ENCODE measurements at regions not wholly inside any gene's neighbourhood (a gene's known extent, or its start where the extent isn't known, plus 50 kb on each side); places are given as distances from the start of the nearest gene placed in this dataset.

DNA sequence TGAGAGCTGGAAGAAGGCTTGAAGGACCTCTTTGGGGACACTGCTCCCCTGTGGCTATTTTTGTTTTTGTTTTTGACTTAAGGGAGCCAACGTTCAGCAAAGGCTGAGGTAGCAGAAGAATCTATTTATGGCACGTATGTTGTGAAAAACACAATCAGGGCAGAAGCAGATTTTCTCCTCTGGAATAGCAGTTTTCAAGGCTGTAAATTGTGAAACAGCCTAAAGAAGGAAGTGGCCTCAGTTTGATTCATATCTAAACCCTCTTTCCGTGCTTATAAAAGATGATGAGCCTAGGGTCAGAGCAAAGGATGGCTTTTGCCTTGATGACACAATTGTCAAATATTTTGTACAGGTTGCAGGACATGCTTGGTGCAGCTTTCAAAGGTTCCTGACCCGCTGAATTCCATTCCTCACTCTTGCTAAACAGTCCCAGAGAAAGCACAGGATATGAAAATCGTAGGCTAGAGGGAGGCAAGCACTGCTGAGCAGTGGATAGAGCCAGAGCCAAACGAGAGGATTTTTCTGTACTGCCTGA is 106.2 kb upstream of the DLX2 start:
- H3K4me1 Mint-ChIP-seq: peaks cover 77% of the 10 kb centered on the region
- Histone ChIP-seq H3K9me3 (replicated peaks in 1 of 2; ENCODE audit: control insufficient read depth in 1 of 2, insufficient read depth in 1 of 2, low read length in 2 of 2) (no peaks in the 10 kb centered on the region), H3K4me2 (replicated peaks; ENCODE audit: extremely low read depth, low read length, poor library complexity, severe bottlenecking) (peak overlapping the region; percentile 27), H2AFZ (ENCODE audit: insufficient read depth, low read depth, low read length, poor library complexity, severe bottlenecking) (no peak overlapping the region), H4K20me1 (ENCODE audit: insufficient read depth, low read length) (no peaks in the 10 kb centered on the region), H3K4me1 (ENCODE audit: control insufficient read depth in 1 of 2, insufficient read depth in 2 of 2, low read length in 2 of 2) (peaks cover 55 to 73% of the 10 kb centered on the region in 2 donors), H3K9ac (ENCODE audit: insufficient read depth, low read length, poor library complexity, severe bottlenecking) (no peak overlapping the region), H3K79me2 (ENCODE audit: insufficient read depth, low read length) (no peaks in the 10 kb centered on the region), H3K36me3 (replicated peaks in 1 of 2; ENCODE audit: control insufficient read depth in 1 of 2, insufficient read depth in 2 of 2, low read length in 2 of 2) (no peaks in the 10 kb centered on the region), H3K27me3 (ENCODE audit: control insufficient read depth in 2 of 2, insufficient read depth in 2 of 2, low read length in 2 of 2) (no peaks in the 10 kb centered on the region), H3K27ac (ENCODE audit: low read depth in 1 of 2, low read length in 2 of 2) (peak overlapping the region; percentile 55 to 67), H3K4me3 (replicated peaks in 1 of 3; ENCODE audit: low read depth in 2 of 3, low read length in 3 of 3) (peak overlapping the region in 1 of 3 experiments; percentile 16)
- H3K9me3 Mint-ChIP-seq: peaks cover 0 to 2% (median 0%) of the 10 kb centered on the region in 7 donors
- 0% methylated on average over 2 of the region's 6 CpGs for WGBS (ENCODE audit: insufficient coverage)
- peaks cover 0 to 5% (median 0%) of the 10 kb centered on the region in 3 donors for H3K27me3 Mint-ChIP-seq (ENCODE audit: low read depth in 3 of 3)
- no peaks in the 10 kb centered on the region for H3K36me3 Mint-ChIP-seq
- peak overlapping the region in 1 of 2 donors; percentile 71 for H3K4me3 Mint-ChIP-seq
- TF ChIP-seq, protein P1, sequence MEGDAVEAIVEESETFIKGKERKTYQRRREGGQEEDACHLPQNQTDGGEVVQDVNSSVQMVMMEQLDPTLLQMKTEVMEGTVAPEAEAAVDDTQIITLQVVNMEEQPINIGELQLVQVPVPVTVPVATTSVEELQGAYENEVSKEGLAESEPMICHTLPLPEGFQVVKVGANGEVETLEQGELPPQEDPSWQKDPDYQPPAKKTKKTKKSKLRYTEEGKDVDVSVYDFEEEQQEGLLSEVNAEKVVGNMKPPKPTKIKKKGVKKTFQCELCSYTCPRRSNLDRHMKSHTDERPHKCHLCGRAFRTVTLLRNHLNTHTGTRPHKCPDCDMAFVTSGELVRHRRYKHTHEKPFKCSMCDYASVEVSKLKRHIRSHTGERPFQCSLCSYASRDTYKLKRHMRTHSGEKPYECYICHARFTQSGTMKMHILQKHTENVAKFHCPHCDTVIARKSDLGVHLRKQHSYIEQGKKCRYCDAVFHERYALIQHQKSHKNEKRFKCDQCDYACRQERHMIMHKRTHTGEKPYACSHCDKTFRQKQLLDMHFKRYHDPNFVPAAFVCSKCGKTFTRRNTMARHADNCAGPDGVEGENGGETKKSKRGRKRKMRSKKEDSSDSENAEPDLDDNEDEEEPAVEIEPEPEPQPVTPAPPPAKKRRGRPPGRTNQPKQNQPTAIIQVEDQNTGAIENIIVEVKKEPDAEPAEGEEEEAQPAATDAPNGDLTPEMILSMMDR (IDR thresholded peaks at IDR 0.05): peak; percentile 8
- intact Hi-C loops (cut with micrococcal nuclease): no loop called here
- peak overlapping the region; percentile 54 to 91 (median 88) for H3K27ac Mint-ChIP-seq
- peak; percentile 44 to 66 (median 64) for DNase-seq

DNA sequence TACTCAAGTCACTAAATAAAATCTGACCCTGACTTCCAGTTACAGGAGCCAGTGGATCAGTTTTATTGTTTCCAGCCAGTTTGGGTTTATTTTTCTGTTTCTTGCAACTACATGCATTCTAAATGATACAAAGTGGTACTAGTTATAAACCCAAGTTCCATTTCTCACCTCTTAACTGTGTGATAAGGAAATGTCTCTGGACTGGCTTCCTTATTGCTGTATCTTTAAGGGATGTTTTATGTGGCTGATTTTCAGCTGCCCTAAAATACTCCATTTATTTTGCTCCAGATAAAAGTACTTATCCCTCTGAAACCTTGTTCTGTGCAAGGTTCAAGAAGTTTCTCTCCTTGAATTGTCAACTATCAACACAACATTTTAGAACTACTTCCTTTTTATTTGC is 107.9 kb upstream of the DLX2 start:
- no peaks in the 10 kb centered on the region for H3K36me3 Mint-ChIP-seq
- Histone ChIP-seq H3K4me3 (replicated peaks in 1 of 3; ENCODE audit: low read depth in 2 of 3, low read length in 3 of 3) (no peak overlapping the region), H3K36me3 (replicated peaks in 1 of 2; ENCODE audit: control insufficient read depth in 1 of 2, insufficient read depth in 2 of 2, low read length in 2 of 2) (no peaks in the 10 kb centered on the region), H3K9ac (ENCODE audit: insufficient read depth, low read length, poor library complexity, severe bottlenecking) (no peak overlapping the region), H3K27me3 (ENCODE audit: control insufficient read depth in 2 of 2, insufficient read depth in 2 of 2, low read length in 2 of 2) (no peaks in the 10 kb centered on the region), H3K9me3 (replicated peaks in 1 of 2; ENCODE audit: control insufficient read depth in 1 of 2, insufficient read depth in 1 of 2, low read length in 2 of 2) (no peaks in the 10 kb centered on the region), H4K20me1 (ENCODE audit: insufficient read depth, low read length) (no peaks in the 10 kb centered on the region), H3K4me1 (ENCODE audit: control insufficient read depth in 1 of 2, insufficient read depth in 2 of 2, low read length in 2 of 2) (peaks cover 50 to 60% of the 10 kb centered on the region in 2 donors), H3K79me2 (ENCODE audit: insufficient read depth, low read length) (no peaks in the 10 kb centered on the region), H2AFZ (ENCODE audit: insufficient read depth, low read depth, low read length, poor library complexity, severe bottlenecking) (no peak overlapping the region), H3K27ac (ENCODE audit: low read depth in 1 of 2, low read length in 2 of 2) (peak overlapping the region; percentile 67 to 73), H3K4me2 (replicated peaks; ENCODE audit: extremely low read depth, low read length, poor library complexity, severe bottlenecking) (no peak overlapping the region)
- TF ChIP-seq, protein P1 (IDR thresholded peaks at IDR 0.05): no peak
- peaks cover 0 to 2% (median 0%) of the 10 kb centered on the region in 3 donors for H3K27me3 Mint-ChIP-seq (ENCODE audit: low read depth in 3 of 3)
- no peak for DNase-seq
- intact Hi-C loops (cut with micrococcal nuclease): loop anchor here in 1 of 2 donors (5.0 to 10.0 kb wide), 2 partner anchors 33 to 74 kb away; no protein-coding TSS in a partner anchor
- peak overlapping the region in 5 of 7 donors; percentile 81 to 91 (median 90) for H3K27ac Mint-ChIP-seq
- H3K4me1 Mint-ChIP-seq: peaks cover 66% of the 10 kb centered on the region
- no peak overlapping the region for H3K4me3 Mint-ChIP-seq
- H3K9me3 Mint-ChIP-seq: no peaks in the 10 kb centered on the region
